Fibroblast of villous mesenchyme (primary cell): ENCODE measurements at regions not wholly inside any gene's neighbourhood (a gene's known extent, or its start where the extent isn't known, plus 50 kb on each side); places are given as distances from the start of the nearest gene placed in this dataset.
"Not testable (repeated sequence)": the region's sequence is repeated elsewhere in the genome, so short reads cannot be mapped to it uniquely, and the experiment has no call there.

Source experiments
- DNase-seq: peaks from one replicate; pipeline ENCODE4 v3.0.0-alpha.2; 2010; ENCODE audit warnings: low read depth
- H3K4me3 ChIP-seq: 2 replicates; pipeline ENCODE4 v1.5.1; 2011; ENCODE audit warnings: low read depth, mild to moderate bottlenecking, low read length
- CTCF ChIP-seq: IDR thresholded peaks from 2 replicates; pipeline ENCODE4 v1.5.1; 2012; ENCODE audit warnings: low read depth, mild to moderate bottlenecking, low read length; ENCODE audit not compliant: insufficient read depth

- no peak for TF ChIP-seq CTCF
- no peak for DNase-seq
- H3K4me3 ChIP-seq: no peak overlapping the region
Measured at GRCh38 chr7:89687211-89687610, 467.1 kb upstream of the STEAP1 start.

- no peak for TF ChIP-seq CTCF
- DNase-seq: no peak
- H3K4me3 ChIP-seq: no peak overlapping the region
Measured at GRCh38 chr7:89695241-89695640, 459.0 kb upstream of the STEAP1 start.

- no peak for DNase-seq
- H3K4me3 ChIP-seq: no peak overlapping the region
- no peak for TF ChIP-seq CTCF
Measured at GRCh38 chr7:89714131-89714530, 440.1 kb upstream of the STEAP1 start.

- not testable (repeated sequence) for H3K4me3 ChIP-seq, DNase-seq
Measured at GRCh38 chr7:89718941-89719340, 435.3 kb upstream of the STEAP1 start.

GRCh38 chr7:89728481-89728880, 425.8 kb upstream of the STEAP1 start:
- TF ChIP-seq CTCF: no peak
- no peak for DNase-seq
- H3K4me3 ChIP-seq: no peak overlapping the region

GRCh38 chr7:89731751-89732445, 422.4 kb upstream of the STEAP1 start:
- no peak for DNase-seq
- H3K4me3 ChIP-seq: no peak overlapping the region
- no peak for TF ChIP-seq CTCF

- H3K4me3 ChIP-seq: no peak overlapping the region
- DNase-seq: no peak
- no peak for TF ChIP-seq CTCF
Measured at GRCh38 chr7:89738549-89738948, 415.7 kb upstream of the STEAP1 start.
